ENCODE measurements at regions not wholly inside any gene's neighbourhood (a gene's known extent, or its start where the extent isn't known, plus 50 kb on each side); places are given as distances from the start of the nearest gene placed in this dataset.
"Not testable (repeated sequence)": the region's sequence is repeated elsewhere in the genome, so short reads cannot be mapped to it uniquely, and the experiment has no call there.

GRCh38 chr4:138393886-138394610 is 151.9 kb upstream of the SLC7A11 start:
- DNase-seq (ENCODE audit: low spot score): no peak

GRCh38 chr4:138392751-138393308 is 150.7 kb upstream of the SLC7A11 start:
- DNase-seq (ENCODE audit: low spot score): no peak

- no peak for DNase-seq (ENCODE audit: low spot score)
These were observed 148.0 kb upstream of the SLC7A11 start for GRCh38 chr4:138389976-138390685.

- no peak for DNase-seq (ENCODE audit: low spot score)
These were observed 132.8 kb upstream of the SLC7A11 start for GRCh38 chr4:138374947-138375346.

GRCh38 chr4:138367942-138368341 is 125.8 kb upstream of the SLC7A11 start:
- no peak for DNase-seq (ENCODE audit: low spot score)

GRCh38 chr4:138352446-138352845 is 110.3 kb upstream of the SLC7A11 start:
- DNase-seq (ENCODE audit: low spot score): not testable (repeated sequence)

- no peak for DNase-seq (ENCODE audit: low spot score)
These were observed 105.9 kb upstream of the SLC7A11 start for GRCh38 chr4:138348055-138348454.

- DNase-seq (ENCODE audit: low spot score): no peak
These were observed 105.4 kb upstream of the SLC7A11 start for GRCh38 chr4:138347561-138347960.

- no peak for DNase-seq (ENCODE audit: low spot score)
These were observed 102.7 kb upstream of the SLC7A11 start for GRCh38 chr4:138344851-138345250.

- DNase-seq (ENCODE audit: low spot score): no peak
These were observed 101.9 kb upstream of the SLC7A11 start for GRCh38 chr4:138344054-138344453.

- DNase-seq (ENCODE audit: low spot score): no peak
These were observed 99.7 kb upstream of the SLC7A11 start for GRCh38 chr4:138341739-138342415.

GRCh38 chr4:138338840-138339239 is 96.7 kb upstream of the SLC7A11 start:
- DNase-seq (ENCODE audit: low spot score): no peak

GRCh38 chr4:138338222-138338621 is 96.1 kb upstream of the SLC7A11 start:
- DNase-seq (ENCODE audit: low spot score): not testable (repeated sequence)

GRCh38 chr4:138334346-138335016 is 92.3 kb upstream of the SLC7A11 start:
- DNase-seq (ENCODE audit: low spot score): no peak

GRCh38 chr4:138332415-138332814 is 90.3 kb upstream of the SLC7A11 start:
- not testable (repeated sequence) for DNase-seq (ENCODE audit: low spot score)

- DNase-seq (ENCODE audit: low spot score): no peak
These were observed 88.4 kb upstream of the SLC7A11 start for GRCh38 chr4:138330531-138330930.

GRCh38 chr4:138329506-138330070 is 87.4 kb upstream of the SLC7A11 start:
- DNase-seq (ENCODE audit: low spot score): no peak

GRCh38 chr4:138327338-138327737 is 85.2 kb upstream of the SLC7A11 start:
- DNase-seq (ENCODE audit: low spot score): no peak

GRCh38 chr4:138320831-138321230 is 78.7 kb upstream of the SLC7A11 start:
- DNase-seq (ENCODE audit: low spot score): no peak

GRCh38 chr4:138320030-138320429 is 77.9 kb upstream of the SLC7A11 start:
- DNase-seq (ENCODE audit: low spot score): no peak

GRCh38 chr4:138317175-138317748 is 75.1 kb upstream of the SLC7A11 start:
- no peak for DNase-seq (ENCODE audit: low spot score)

Measured in iPS-NIHi11 (cell line).